IPS DF 4.7 (cell line): ENCODE measurements at regions not wholly inside any gene's neighbourhood (a gene's known extent, or its start where the extent isn't known, plus 50 kb on each side); places are given as distances from the start of the nearest gene placed in this dataset.
"Not testable (repeated sequence)": the region's sequence is repeated elsewhere in the genome, so short reads cannot be mapped to it uniquely, and the experiment has no call there.

Experiments used
- DNase-seq: peaks from one replicate; pipeline ENCODE4 v3.0.0-alpha.2; 2013; ENCODE audit warnings: low spot score; ENCODE audit errors: extremely low read depth

DNA sequence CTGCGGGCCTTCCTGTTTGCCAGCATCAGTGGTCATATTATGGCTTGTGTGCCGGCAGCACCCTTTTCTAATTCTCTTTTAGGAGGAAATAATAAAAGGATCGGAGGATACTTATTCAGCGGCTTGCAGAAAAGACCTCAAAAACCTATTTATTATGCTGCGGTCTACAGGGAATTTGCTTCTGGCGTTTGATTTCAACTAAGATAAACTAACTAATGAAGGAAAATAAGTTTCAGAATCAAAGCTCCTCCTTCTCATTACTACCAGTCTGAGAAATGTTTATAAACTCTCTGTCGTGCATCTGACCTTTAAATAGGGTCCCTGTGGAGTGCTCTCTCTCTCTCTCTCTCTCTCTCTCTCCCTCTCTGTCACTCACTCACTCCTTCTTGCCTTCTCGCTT, 335.0 kb upstream of the GLI3 start:
- no peak for DNase-seq

DNA sequence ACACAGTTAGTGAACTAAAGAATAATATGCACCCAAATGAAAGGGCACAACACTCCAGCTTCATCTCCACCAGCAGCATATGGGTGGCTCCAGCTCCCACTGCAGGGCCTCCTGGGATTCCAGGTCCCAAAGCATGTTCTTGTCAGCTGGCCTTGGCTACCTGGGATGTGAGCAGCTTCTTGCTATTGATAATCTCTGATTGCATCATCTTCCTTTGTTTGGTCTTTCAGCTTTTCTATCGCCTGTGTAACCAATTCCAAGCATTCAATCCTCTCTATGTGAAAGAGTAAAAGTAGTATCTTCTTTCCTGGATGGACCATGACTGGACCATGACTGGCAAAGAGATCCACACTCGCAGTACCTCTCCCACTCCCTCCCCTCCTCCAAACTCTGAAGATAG, 333.9 kb upstream of the GLI3 start:
- no peak for DNase-seq

DNA sequence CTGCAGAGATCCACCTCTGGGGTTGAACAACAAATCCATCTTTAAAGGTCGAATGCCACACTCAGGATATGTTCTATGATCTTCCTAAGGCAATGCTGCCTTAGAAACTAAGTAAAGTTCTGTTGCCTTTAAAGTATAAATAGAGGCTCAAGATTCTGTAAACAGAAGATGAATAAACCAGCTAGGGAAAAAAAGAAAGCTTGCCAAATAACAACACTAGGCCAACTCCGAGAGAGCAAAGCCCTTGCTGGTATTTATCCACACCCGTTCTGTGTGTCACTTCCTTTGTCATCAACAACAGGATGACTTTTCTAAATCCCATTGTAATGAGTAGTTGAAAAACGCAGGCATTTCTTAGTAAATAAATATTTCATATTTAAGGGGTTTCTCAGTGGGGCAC, 330.0 kb upstream of the GLI3 start:
- DNase-seq, result no peak

DNA sequence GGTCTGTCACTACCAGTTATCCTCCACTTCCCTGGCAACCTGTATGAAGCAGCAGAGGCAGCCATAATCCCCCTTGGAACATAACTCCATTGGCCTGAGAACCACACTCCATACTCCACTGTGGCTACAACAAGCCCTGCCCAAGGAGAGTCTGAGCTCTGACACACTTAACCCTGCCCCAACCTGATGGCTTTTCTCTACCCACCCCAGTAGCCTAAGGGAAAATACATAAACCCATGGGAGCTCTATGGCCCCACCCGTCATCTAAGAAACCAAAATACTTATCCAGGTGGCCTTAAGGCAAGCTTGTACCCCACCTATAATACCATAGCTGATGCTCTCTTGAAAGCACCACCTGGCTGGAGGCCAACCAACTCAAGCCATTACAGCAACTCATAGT, 324.8 kb upstream of the GLI3 start:
- DNase-seq, result no peak

DNA sequence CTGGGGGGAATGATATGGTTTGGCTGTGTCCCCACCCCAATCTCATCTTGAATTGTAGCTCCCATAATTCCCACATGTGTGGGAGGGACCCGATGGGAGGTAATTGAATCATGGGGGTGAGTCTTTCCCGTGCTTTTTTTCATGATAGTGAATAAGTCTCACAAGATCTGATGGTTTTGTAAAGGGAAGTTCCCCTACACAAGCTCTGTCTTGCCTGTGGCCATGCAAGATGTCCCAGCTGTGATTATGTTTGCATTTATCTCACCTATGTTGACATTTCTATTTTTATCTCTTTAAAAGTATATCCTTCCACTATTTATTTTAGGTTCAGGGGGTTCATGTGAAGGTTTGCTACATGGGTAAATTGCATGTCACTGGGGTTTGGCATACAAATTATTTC, 323.9 kb upstream of the GLI3 start:
- DNase-seq, result no peak

DNA sequence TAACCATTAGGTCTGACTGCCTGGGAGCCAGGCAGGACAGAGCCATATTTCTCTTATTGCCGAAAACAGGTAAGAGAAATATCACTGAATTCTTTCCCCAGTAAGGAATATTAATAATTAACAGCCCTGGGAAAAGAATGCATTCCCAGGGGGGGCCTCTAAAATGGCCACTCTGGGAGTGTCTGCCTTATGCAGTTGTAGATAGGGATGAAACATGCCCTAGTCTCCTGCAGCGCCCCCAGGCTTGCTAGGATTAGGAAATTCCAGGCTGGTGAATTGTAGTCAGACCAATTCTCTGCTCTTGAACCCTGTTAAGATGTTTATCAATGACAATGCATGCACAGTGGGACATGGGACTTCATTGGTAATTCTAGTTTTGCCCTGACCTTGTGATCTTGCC, 317.9 kb upstream of the GLI3 start:
- DNase-seq, result not testable (repeated sequence)

DNA sequence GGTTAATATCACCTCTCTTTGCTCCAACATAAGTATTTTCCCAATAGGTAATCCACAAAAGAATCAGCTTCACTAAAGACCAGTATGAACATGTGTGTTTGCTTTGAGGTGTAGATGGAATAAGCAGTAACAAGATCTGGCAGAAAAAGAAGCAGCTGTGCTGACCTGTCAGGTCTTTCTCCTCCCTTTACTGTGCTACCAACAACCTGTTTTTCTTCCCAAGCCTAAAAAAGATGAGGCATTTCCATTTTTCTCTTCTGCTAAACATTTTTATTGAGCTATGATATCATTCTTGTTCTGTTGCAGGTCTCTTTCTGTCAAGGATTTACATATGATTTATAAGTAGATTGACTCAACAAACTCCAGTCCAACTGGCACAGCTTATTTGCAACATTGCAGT, 315.2 kb upstream of the GLI3 start:
- no peak for DNase-seq

DNA sequence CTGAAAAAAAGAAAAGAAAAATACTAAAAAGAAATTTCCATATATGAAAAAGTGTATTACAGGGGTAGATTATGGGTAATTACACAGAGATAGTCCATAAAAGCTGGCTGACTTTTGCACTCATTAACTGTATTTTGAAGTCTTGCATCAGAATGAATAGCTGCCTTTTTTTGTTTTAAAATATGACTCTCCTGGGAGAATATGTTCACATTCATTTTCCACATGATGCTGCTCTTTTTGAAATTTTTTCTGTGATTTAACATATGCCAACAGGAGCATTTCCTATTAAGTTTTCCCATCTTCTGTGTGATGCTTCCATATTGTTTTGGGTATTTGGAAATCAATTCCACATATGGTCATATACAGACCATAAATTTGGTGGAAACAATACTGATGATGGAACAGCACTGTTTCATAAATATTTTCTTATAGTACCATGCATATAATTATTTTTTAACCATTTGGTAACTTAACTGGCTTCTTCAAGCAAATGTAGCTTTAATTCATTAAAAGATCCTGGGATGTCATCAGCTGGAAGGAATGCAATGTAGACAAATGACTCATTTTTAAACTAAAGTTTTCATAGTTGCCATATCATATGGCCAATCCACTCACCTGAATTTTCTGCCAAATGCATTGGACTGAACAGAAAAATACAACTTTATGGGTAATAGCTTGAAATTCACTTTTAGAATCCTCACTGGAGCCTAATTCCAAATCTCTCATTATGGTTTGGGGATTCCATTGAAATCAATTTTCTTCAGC, 313.9 kb upstream of the GLI3 start:
- DNase-seq, result no peak

DNA sequence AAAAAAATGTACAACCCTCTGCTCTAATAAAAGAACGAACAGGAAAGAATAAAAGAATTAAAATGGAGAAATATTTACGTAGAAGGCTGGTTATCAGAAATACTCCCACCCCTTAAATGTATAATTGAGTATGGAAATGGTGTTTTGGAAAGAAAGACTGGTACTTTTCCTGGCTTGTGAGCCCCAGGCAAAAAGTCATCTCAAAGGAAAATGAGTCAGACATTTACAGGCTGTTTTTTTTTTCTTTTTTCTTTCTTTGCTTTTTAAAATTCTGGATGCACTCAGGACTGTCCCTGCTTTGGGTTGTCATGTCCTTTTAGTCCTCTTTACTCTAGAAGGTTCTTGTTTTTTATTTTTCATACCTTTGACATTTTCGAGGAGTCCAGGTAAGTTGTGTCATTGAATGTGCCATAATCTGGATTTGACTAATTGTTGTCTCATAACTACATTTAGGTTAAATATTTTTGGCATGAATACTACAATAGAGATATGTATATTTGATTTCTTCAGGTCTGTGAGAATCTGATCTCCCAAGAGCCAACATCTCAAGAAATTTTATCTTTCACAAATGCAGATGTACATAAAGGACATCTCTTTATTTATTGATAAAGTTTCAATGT, 313.0 kb upstream of the GLI3 start:
- DNase-seq, result no peak

DNA sequence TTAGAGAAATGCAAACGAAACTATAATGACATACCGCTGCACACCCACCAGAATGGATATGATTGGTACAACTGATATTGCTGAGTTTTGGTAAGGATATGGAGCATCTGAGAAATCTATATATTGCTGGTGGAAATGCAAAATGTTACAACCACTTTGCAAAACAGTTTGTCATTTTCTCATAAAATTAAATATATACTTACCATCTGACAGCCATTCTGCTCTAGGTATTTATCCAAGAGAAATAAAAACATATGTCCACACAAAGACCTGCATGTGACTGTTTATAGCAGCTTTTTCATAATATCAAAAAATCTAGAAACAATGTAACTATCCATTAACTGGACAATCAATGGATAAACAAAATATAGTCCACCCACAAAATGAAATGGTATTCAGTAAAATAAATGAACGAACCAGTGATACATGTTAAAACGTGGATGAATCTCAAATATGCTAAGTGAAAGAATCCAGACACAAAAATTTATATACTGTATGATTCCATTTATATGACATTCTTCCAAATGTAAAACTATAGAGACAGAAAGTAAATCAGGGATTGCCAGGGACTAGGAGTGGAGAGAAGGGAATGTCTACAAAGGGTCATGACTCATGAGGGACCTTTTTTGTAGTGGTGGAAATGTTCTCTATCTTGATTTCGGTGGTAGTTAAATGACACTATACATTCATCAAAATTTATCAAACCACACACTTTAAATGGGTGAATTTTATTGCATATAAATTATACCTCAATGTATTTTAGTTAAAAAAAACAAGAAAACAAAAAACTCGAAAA, 312.0 kb upstream of the GLI3 start:
- DNase-seq, result no peak

DNA sequence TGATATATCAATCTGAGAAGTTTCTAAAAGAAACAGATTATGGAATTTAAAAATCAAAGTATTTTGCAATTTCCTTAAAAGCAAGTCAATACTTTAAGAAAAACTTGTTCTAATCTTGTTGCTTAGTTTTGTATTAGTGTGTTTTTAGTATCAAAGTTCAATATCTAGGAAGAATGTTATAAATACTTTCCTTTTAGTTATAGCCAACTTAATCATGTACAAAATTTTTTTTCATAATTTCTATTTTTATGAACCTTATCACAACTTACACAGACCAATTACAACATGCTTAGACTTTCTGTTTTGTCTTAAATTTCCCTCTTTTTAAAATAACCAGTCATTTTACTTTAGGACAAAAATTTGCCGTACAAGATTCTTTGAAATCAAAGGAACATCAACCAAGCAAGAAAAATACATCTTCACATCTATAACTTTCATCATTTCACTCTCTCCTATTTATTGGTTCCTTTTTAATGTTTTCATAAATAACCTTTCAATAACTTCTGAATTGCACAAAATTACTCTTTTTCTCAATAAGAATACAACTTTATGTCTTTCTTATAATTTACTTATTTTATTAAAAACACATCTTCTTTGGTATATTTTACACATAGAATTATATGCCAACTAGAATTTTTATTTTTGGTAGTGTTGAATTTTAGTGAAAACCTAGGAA, 308.2 kb upstream of the GLI3 start:
- DNase-seq, result no peak

DNA sequence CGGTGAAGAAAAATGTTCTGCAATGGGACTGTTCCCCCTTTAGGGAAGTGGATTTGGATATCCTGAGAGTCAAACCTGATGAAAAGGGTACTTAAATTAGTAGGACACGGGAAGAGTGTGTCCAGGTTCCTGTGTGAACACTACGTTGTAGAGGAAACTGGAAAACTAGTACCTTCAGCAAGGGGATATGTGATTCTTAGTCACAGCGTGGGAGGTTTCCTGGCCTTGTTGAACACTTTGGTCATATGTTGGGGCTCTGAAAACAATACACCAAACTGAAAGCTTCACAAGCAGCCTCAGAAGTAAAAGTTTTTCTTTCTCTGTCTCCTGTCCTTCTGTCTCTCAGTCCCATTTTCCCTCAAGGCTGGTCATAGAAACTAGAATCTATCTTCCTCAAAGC, 306.9 kb upstream of the GLI3 start:
- DNase-seq, result no peak

DNA sequence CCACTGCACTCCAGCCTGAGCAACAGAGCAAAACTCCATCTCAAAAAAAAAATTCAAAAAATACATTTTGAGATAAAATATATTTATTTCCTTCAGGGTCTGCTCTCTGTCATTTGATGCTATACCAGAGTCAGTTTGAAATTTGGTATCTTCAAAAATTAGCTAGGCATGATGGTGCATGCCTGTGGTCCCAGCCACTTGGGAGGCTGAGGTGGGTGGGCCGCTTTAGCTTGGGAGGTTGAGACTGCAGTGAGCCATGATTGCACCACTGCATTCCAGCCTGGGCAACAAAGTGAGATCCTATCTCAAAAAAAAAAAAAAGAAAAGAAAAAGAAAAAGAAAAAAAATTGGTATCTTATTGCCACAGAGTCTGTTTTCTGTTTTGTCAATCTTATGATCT, 305.4 kb upstream of the GLI3 start:
- DNase-seq, result not testable (repeated sequence)

DNA sequence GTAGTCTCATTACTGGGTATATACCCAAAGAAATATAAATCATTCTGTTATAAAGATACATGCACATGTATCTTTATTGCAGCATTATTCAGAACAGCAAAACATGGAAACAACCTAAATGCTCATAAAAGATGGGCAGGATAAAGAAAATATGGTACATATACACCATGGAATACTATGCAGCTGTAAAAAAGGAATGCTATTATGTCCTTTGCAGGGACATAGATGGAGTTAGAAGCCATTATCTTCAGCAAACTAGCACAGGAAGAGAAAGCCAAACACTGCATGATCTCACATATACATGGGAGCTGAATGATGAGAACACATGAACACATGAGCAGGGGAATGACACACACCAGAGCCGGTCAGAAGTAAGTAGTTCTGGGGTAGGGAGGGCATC, 297.4 kb upstream of the GLI3 start:
- no peak for DNase-seq

DNA sequence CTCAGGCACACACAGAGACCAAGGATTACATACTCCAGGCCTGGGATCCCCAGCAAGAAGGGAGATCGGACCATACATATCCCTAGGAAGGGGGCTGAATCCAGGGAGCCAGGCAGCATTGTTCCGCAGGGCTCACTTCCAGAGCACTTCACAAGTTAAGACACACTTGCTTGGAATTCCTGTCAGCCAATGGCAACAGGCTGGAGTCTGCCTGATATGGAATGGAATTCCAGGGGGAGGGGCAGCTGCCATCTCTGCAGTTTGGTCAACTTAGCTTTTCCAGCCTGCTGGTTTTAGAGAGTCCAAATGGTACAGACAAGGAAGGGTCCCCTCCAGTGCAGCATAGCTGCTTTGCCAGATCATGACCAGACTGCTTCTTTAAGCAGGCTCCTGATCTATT, 290.0 kb upstream of the GLI3 start:
- DNase-seq, result no peak

DNA sequence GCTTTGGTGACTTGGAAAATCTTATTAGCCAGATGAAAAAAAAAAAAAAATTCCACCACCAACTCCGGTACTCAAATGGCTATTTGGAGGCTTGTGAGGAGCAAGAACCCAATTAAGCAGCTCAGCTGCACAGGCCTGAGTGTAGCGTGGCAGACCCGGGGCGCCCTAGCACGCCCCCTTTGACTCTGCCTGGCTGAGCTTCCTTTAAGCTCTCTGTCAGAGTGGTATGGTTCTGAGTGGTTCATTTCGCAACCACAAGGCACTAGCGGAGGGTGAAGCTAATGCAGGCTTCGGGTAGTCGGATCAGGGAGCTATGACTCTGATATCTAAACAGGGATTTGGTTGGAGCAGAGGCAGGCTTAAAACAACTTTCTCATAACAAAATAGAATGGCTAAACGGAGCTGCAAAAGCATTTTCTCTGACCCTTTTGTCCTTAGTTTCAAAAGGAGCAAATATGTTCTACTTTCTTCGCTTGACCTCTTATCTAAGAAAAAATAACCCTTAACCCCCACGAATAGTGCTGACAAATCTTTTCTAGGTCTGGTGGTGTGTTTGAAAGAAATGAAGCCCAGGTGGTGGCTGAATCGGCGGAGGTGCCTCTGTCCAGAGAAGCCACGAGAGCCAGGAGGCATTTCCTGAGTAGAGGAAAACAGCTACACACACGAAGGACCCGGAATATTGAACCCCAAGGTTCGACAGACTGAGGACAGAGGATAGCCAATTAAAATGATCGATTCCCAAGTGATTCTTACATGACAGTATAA, 285.4 kb upstream of the GLI3 start:
- no peak for DNase-seq

DNA sequence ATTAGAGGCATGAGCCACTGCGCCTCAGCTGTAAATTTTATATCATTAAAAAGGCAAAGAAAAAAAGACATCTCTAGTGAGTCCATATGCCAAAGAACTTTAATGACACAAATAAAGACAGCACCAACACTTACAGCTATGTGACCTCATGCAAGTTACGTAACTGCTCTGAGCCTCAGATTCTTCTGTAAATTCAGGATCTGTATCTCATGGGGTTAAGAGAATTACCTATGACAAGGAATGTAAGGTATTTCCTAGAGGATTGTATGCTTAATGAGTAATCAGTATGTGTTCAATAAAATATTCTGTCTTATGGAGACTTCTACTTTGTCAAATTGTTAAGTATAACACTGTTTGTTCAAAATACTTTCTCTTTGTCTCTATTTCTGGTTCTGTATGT, 274.0 kb upstream of the GLI3 start:
- no peak for DNase-seq

DNA sequence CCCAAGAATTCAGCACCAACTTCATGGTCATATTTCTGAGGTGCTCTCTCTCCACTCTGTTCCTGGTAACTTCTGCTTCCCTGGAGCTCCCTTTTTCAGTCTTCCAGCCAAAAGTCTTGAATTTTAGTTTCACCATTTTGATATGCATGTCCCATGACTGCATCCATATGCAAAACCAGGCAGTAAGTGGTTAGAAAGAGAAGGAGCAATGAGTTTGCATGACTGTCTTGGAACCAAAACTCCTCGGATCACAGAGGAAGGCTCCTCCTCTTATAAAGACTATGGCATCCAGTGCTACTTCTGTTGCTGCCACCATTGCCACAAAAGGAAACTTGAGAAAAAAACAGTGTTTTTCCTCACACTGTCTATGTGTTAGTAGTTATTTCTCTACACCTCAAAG, 269.1 kb upstream of the GLI3 start:
- DNase-seq, result no peak

DNA sequence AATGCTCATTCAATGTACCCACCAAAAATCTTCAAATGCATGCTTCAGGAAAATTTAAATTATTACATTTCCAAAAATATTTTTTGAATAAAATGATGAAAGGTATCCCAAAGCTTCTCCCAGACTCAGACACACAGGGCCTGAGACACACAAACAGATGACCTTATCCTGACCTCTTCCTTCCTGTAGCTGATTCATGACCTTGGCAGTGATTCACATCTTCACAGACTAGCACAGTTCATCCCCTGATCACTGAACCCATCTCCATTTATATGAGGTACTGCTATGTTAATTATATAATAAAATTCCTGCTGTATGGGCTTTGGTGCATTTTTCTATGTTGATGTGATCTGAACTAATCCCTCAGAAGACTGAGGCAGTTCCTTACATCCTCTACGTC, 265.0 kb upstream of the GLI3 start:
- DNase-seq, result no peak

DNA sequence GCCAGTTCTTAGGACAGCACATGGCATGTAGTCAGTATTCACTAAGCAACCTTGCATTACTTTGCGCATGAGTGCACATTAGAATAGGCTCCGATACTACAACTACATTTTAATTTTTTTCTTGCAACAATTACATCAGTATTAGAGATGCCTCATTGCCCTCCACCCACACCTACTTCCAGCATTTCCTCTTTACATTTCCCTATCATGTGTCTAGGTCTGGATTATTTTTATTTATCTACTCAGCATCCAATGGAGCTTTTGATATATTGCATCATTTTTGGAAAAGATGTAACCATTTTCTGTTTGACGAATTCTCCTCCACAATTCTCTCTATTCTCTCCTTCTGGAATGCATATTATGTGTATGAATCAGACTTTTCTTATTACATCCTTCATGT, 258.2 kb upstream of the GLI3 start:
- no peak for DNase-seq

DNA sequence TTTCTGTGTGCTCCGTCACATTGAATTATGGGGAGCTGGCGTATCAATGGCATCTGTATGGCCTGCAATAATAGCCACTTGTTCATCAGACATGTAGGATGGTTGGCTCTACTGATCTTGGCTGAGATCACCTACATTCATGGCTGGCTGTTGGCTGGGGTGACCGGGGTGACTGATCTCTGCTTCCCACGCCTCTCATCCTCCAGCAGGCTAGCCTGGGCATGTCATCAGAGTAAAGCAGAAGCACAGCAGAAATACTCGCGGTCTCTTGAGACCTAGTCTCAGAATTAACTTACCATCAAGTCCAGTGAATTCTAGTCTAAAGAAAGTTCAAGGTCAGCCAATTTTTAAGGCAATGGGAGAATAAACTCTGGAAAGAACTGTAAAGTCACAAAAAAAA, 257.7 kb upstream of the GLI3 start:
- no peak for DNase-seq
